ENCODE measurements at regions not wholly inside any gene's neighbourhood (a gene's known extent, or its start where the extent isn't known, plus 50 kb on each side); places are given as distances from the start of the nearest gene placed in this dataset.

DNA sequence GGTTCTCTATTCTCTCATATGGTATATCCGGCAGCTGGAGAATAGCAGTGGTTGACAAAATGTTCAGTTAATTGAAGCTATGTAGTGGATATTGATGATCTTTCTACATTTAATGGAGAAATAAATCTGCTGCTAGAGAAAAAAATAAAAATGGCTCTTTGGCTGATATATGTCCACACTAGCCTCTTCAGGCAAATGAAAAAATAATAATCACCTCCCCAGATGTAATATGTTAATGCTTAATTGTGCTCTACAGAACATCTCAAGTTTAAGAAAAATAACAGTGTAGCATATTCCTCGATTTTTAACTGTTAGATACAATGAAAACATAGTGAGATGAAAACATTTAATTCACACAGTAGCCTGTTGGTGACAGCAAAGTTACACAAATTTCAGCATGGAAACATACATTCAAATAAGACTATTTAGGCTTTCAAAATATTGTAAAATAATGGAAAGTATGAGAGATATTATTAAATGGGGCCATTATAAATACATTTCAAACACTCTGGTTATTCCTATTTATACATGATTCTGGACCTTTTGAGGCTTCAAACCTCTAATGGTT is 543.0 kb downstream of the MAT2B start:
- no peak for DNase-seq

DNA sequence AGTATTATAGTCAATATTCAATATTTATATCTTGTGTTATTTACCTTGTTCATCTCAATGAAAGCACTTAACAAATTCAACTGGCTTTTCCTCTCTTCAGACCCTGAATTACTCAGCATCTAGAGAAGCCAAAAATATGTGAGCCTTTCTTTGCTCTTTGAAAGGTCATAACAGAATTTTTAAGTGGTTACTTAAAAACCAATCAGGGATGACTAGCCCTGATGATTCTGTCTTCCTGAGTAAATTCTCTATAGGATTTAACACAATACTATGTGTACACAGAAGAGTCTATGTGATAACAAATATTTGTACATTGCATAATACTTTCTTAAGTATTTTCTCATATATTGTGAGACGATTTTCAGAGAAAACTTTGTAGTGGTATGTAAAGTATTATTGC is 546.3 kb downstream of the MAT2B start:
- no peak for DNase-seq

- DNase-seq = no peak
Measured at GRCh38 chr5:164052536-164053093, 547.2 kb downstream of the MAT2B start.

GRCh38 chr5:164053123-164053522 is 547.7 kb downstream of the MAT2B start:
- DNase-seq = no peak

DNA sequence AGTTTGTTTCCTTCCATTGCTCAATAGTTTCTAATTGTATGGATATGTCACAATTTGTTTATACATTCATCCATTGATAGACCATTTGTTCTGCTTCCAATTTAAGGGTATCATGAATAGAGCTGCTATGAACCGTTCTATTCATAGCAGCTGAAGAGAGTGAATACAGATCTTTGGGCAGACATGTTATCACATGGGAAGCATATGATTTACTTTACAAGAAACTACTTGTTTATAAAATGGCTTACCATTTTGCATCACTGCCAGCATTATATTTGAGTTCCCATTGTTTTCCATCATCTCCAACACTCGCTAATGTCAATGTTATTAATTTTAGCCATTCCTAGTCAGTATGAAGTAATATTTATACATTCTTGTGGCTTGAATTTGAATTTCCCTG is 549.0 kb downstream of the MAT2B start:
- no peak for DNase-seq

DNA sequence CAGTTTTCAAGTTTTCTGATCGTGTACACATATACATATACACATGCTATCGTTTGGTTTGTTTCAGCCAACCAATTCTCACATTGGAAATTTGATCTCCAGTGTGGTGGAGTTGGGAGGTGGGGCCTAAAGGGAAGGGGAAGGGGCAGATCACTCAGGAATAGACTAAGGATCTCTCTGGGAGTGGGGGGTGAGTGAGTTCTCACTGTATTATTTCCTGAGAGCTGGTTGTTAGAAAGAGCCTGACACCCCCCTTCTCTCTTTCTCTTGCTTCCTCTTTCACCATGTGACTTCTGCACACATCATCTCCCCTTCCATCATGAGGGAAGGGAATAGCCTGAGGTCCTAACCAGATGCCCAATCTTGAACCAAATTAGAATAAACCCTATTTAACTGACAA is 551.7 kb downstream of the MAT2B start:
- DNase-seq = no peak

- DNase-seq = no peak
Measured at GRCh38 chr5:164058621-164059020, 553.2 kb downstream of the MAT2B start.

- no peak for DNase-seq
Measured at GRCh38 chr5:164059471-164059870, 554.1 kb downstream of the MAT2B start.

GRCh38 chr5:164060786-164061355 is 555.5 kb downstream of the MAT2B start:
- DNase-seq = no peak

DNA sequence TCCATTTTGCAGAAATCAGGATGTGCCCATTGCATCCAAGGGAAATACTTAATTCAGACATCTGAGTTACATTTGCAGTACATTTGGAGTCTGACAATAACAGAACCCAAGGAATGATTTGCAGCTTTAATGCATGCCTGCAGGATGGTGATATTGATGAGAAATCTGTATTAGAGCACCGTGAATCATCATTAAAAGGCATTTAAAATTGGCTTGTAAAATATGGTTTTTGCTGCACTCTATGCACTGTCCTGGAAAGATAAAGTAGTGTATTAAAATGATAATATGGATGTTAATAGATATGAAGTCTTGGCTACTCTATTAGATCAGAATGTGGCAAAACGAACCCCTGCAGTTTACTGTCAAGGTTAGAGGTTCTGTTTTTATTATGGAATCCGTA is 556.9 kb downstream of the MAT2B start:
- DNase-seq = no peak

- DNase-seq = no peak
Measured at GRCh38 chr5:164065266-164065665, 559.8 kb downstream of the MAT2B start.

GRCh38 chr5:164071671-164072070 is 566.3 kb downstream of the MAT2B start:
- DNase-seq = no peak

GRCh38 chr5:164073081-164073480 is 567.7 kb downstream of the MAT2B start:
- no peak for DNase-seq

DNA sequence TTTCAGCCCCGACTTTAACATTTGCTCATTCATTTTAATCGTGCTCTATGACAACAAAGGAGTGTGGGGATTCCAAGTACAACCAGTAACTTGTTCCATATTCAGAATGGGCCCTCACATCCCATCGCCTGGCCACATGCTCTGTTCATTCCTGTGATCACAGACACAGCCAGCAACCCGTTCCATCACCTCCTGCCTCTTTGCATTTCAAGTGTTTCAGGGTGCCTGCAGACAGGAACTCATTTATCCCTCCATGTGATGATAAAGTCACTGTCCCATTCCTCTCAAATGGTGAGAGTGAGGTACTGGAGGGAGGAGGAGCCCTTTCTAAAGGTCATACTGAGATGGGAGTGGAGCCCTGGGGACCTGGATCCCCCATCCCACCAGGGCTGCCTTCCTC is 571.1 kb downstream of the MAT2B start:
- no peak for DNase-seq

DNA sequence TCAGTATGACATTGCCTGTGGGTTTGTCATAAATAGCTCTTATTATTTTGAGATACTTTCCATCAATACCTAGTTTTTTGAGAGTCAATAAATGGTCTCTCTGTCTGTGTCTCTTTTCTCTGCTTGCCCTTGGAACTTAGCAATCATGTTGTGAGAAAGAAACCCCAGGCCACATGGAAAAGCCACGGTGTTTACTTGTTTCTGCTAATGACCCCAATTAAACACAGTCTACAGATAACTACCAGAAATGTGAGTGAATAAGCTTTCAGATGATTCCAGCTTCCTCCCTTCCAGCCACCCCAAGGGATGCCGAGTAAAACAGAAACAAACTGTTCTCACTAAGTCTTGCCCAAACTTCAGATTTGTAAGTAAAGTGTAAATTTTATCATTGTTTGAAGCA is 584.9 kb downstream of the MAT2B start:
- DNase-seq = no peak

DNA sequence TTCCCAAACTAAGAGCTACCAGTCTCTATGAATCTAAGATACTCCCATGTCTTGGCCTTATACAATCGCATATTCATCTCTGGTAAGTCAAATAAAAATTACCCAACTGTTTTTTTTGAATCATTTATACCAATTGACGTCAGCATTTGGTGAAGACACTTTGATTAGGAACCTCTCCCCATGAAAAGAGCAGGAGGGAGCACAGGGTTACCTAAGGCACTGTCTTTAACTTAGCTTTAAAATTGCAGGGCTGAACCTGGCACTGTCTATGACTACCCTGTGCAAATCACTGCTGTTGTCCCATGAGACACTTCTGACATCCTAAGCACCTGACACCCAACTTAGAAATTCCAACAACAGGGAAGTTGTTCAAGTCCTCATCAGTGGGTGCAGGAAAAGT is 586.4 kb downstream of the MAT2B start:
- no peak for DNase-seq

- DNase-seq = no peak
Measured at GRCh38 chr5:164094291-164094690, 588.9 kb downstream of the MAT2B start.

- no peak for DNase-seq
Measured at GRCh38 chr5:164097749-164098148, 592.3 kb downstream of the MAT2B start.

DNA sequence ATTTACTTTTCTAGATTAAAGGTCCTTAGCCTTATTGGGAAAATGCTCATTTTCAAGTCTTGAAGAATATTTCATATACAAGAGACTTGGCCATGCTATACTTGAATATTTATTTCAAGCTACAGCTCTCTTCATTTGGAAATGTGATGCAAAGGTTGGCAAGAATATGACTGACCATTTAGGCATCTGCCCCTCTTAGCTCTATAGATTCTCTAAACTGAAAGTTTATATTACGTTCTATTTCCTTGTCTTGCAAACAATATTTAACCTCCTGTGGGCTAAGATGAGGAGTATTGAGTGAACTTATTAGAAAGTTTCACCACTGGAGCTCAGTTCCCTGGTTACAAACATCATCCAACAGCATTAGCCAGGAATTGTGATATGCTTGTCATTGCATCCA is 593.1 kb downstream of the MAT2B start:
- no peak for DNase-seq

DNA sequence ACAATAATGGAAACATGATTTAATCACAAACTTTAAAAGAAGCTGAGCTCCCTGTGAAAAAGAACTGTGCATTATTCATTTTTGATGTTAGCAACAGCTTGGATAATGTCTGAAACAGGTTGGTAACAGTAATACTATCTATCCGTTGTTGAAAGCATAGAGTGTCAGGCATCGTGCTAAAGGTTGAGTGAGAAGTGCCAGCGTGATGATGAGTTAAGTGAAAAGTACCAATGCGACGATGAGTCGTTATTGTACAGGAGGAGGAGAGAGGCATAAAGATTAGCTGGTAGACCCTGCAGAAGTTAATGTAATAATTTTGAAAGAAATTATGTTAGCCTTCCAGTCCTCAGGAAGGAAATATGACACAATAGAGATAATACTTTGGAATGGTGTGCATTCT is 593.6 kb downstream of the MAT2B start:
- no peak for DNase-seq

DNA sequence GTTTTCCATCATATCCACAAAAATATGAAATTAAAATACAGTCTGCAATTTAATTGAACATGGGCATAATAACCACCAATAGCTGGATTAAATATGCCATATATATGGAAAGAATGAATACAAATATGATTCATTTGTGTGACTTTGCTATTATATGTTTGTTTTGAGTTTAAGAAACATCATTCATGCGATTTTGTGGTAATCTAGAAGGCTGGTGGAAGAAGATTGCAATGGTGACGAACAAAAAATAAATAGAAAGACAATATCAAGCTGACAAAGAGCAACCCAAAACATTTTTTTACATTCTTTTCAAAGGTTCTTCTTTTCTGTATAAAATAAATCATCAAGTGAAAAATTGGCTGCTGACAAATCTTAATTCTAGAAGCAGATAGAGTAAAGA is 610.0 kb downstream of the MAT2B start:
- no peak for DNase-seq

DNA sequence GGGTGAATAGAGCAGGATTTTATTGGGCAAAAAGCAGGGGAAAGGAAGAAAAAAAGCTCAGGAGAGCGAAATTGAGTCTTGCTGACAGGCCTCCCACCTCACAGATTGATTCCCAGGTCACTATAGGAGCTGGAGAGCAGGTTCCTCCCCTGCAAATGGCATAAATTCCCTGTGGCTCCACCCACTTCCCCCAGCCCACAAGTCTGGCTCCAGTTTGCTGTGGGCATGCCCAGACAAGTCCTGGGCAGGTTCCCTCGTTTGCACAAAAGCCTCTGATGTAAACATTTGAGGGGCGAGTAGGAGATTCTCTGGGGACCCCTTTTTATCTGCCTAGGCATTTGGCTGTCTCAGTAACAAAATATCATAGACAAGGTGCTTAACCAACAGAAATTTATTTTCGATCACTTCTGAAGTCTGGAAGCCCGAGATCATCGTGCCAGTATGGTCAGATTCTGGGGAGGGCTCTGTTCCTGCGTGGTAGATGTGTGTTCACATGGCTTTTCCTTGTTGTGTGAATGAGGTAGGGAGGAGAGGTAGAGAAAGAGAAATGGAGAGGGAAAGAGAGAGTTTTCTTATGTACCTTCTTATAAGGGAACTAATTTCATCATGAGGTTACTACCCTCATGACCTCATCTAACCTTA is 614.5 kb downstream of the MAT2B start:
- DNase-seq = no peak

DNA sequence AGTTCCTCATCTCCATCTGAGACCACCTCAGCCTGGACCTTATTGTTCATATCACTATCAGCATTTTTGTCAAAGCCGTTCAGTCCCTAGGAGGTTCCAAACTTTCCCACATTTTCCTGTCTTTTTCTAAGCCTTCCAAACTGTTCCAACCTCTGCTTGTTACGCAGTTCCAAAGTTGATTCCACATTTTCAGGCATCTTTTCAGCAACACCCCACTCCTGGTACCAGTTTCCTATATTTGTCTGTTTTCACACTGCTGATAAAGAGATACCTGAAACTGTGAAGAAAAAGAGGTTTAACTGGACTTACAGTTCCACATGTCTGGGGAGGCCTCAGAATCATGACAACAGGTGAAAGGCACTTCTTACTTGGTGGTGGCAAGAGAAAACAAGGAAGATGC is 622.1 kb downstream of the MAT2B start:
- no peak for DNase-seq

DNA sequence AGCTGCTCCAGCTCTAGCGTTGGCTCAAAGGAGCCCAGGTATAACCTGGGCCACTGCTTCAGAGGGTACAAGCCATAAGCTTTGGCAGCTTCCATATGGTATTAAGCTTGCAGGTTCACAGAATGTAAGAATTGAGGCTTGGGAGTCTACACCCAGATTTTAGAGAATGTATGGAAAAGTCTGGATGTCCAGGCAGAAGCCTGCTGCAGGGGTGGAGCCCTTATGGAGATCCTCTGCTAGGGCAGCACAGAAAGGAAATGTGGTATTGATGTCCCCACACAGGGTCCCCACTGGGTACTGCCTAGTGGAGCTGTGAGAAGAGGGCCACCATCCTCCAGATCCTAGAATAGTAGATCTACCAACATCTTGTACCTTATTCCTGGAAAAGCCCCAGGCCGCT is 626.9 kb downstream of the MAT2B start:
- no peak for DNase-seq

DNA sequence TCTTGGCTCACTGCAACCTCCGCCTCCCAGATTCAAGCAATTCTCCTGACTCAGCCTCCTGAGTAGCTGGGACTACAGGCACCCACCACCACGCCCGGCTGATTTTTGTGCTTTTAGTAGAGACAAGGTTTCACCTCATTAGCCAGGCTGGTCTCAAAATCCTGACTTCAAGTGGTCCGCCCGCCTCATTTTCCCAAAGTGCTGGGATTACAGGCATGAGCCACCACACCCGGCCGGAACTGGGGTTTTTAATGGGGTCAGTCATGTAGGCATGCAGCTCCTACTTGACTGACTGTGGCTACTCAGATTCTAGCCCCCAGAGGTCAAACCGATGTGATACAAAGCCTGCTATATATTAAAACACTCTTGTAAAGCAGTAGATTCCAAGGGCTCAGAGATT is 631.7 kb downstream of the MAT2B start:
- DNase-seq = no peak

All from CD4-positive, alpha-beta T cell treated with Interleukin-17A for 1 hour (primary cell).